ENCODE measurements at regions not wholly inside any gene's neighbourhood (a gene's known extent, or its start where the extent isn't known, plus 50 kb on each side); places are given as distances from the start of the nearest gene placed in this dataset.

- Mint-ChIP-seq H3K4me1 (ENCODE audit: low read depth) (no peaks in the 10 kb centered on the region), H3K9me3 (no peaks in the 10 kb centered on the region), H3K36me3 (ENCODE audit: low read depth) (no peaks in the 10 kb centered on the region), H3K27ac (no peak overlapping the region), H3K4me3 (no peak overlapping the region), H3K27me3 (no peaks in the 10 kb centered on the region)
- ChIA-PET POLR2A (no interaction called here), CTCF (interaction anchor here (1.1 kb wide), 1 partner anchor 14 kb away, joined by 3 read pairs; no protein-coding TSS in a partner anchor)
- intact Hi-C loops (cut with DNase I, micrococcal nuclease) = no loop called here
- Histone ChIP-seq H3K4me3 (ENCODE audit: low read length) (no peak overlapping the region), H3K4me1 (ENCODE audit: insufficient read depth, low read length) (no peaks in the 10 kb centered on the region), H3K36me3 (ENCODE audit: insufficient read depth, low read length) (no peaks in the 10 kb centered on the region), H3K9me3 (ENCODE audit: control insufficient read depth in 1 of 2, insufficient read depth in 1 of 2, low read length in 2 of 2) (no peaks in the 10 kb centered on the region), H3K27me3 (ENCODE audit: control insufficient read depth in 1 of 2, insufficient read depth in 2 of 2, low read length in 2 of 2) (no peaks in the 10 kb centered on the region), H3K27ac (ENCODE audit: low read depth in 1 of 2, low read length in 2 of 2) (no peak overlapping the region)
- no peak for ATAC-seq (ENCODE audit: poor library complexity)
- DNase-seq = no peak
- TF ChIP-seq CTCF (IDR thresholded peaks at IDR 0.05) = no peak
These were observed 451.3 kb downstream of the NTRK3 start for GRCh38 chr15:87805117-87805820.

GRCh38 chr15:87804451-87804850 is 452.1 kb downstream of the NTRK3 start:
- DNase-seq (no peak), ATAC-seq (ENCODE audit: poor library complexity) (no peak)
- POLR2A ChIA-PET = no interaction called here
- no peaks in the 10 kb centered on the region for H3K36me3 Mint-ChIP-seq (ENCODE audit: low read depth)
- H3K27me3 Mint-ChIP-seq = no peaks in the 10 kb centered on the region
- Histone ChIP-seq H3K27ac (ENCODE audit: low read depth in 1 of 2, low read length in 2 of 2) (no peak overlapping the region), H3K4me3 (ENCODE audit: low read length) (no peak overlapping the region), H3K4me1 (ENCODE audit: insufficient read depth, low read length) (no peaks in the 10 kb centered on the region), H3K36me3 (ENCODE audit: insufficient read depth, low read length) (no peaks in the 10 kb centered on the region), H3K9me3 (ENCODE audit: control insufficient read depth in 1 of 2, insufficient read depth in 1 of 2, low read length in 2 of 2) (no peaks in the 10 kb centered on the region), H3K27me3 (ENCODE audit: control insufficient read depth in 1 of 2, insufficient read depth in 2 of 2, low read length in 2 of 2) (no peaks in the 10 kb centered on the region)
- H3K9me3 Mint-ChIP-seq = no peaks in the 10 kb centered on the region
- H3K4me1 Mint-ChIP-seq (ENCODE audit: low read depth) = no peaks in the 10 kb centered on the region
- CTCF ChIA-PET = interaction anchor here (1.1 kb wide), 1 partner anchor 15 kb away, joined by 3 read pairs; no protein-coding TSS in a partner anchor
- no peak for TF ChIP-seq CTCF (IDR thresholded peaks at IDR 0.05)
- no peak overlapping the region for H3K27ac Mint-ChIP-seq
- no peak overlapping the region for H3K4me3 Mint-ChIP-seq
- intact Hi-C loops (cut with DNase I, micrococcal nuclease) = no loop called here

- ATAC-seq (ENCODE audit: poor library complexity) (no peak), DNase-seq (no peak)
- no peaks in the 10 kb centered on the region for H3K27me3 Mint-ChIP-seq
- TF ChIP-seq CTCF (IDR thresholded peaks at IDR 0.05) = no peak
- Histone ChIP-seq H3K9me3 (ENCODE audit: control insufficient read depth in 1 of 2, insufficient read depth in 1 of 2, low read length in 2 of 2) (no peaks in the 10 kb centered on the region), H3K27ac (ENCODE audit: low read depth in 1 of 2, low read length in 2 of 2) (no peak overlapping the region), H3K4me1 (ENCODE audit: insufficient read depth, low read length) (no peaks in the 10 kb centered on the region), H3K4me3 (ENCODE audit: low read length) (no peak overlapping the region), H3K27me3 (ENCODE audit: control insufficient read depth in 1 of 2, insufficient read depth in 2 of 2, low read length in 2 of 2) (no peaks in the 10 kb centered on the region), H3K36me3 (ENCODE audit: insufficient read depth, low read length) (no peaks in the 10 kb centered on the region)
- no peaks in the 10 kb centered on the region for H3K4me1 Mint-ChIP-seq (ENCODE audit: low read depth)
- no peak overlapping the region for H3K27ac Mint-ChIP-seq
- CTCF ChIA-PET = no interaction called here
- H3K36me3 Mint-ChIP-seq (ENCODE audit: low read depth) = no peaks in the 10 kb centered on the region
- POLR2A ChIA-PET = no interaction called here
- H3K9me3 Mint-ChIP-seq = no peaks in the 10 kb centered on the region
- intact Hi-C loops (cut with DNase I, micrococcal nuclease) = no loop called here
- H3K4me3 Mint-ChIP-seq = no peak overlapping the region
These were observed 456.7 kb downstream of the NTRK3 start for GRCh38 chr15:87799838-87800237.

Data from CD4-positive, alpha-beta T cell (primary cell).